BJ (cell line): ENCODE measurements at regions not wholly inside any gene's neighbourhood (a gene's known extent, or its start where the extent isn't known, plus 50 kb on each side); places are given as distances from the start of the nearest gene placed in this dataset.

Experiments used
- CTCF ChIA-PET: fragments of 350-600 bp; formaldehyde crosslinking; extraction: SDS; loops from one replicate; lab custom pipeline; 2021; ENCODE audit warnings: antibody characterized with exemption, inconsistent platforms; lab: Yijun Ruan, JAX
- POLR2A ChIA-PET: fragments of 300-600 bp; sonication (Branson Sonifier 250); formaldehyde crosslinking; extraction: SDS; loops from one replicate; lab custom pipeline; 2021; ENCODE audit warnings: antibody characterized with exemption; lab: Charles Lee
- DNase-seq: peaks from one replicate; pipeline ENCODE4 v3.0.0-alpha.2; 2011; ENCODE audit warnings: low read depth
- H3K27me3 ChIP-seq: 2 replicates; pipeline ENCODE4 v1.6.0; 2011; ENCODE audit warnings: low read length; ENCODE audit not compliant: control insufficient read depth, insufficient read depth
- H3K36me3 ChIP-seq: 2 replicates; pipeline ENCODE4 v1.5.1; 2011; ENCODE audit warnings: low read length; ENCODE audit not compliant: control insufficient read depth, insufficient read depth
- H3K4me3 ChIP-seq: 2 replicates; pipeline ENCODE4 v1.5.1; 2011; ENCODE audit warnings: low read depth, mild to moderate bottlenecking, control low read depth, low read length
- TF ChIP-seq, protein P1 (sequence below): IDR thresholded peaks from 2 replicates; pipeline ENCODE4 v1.5.1; 2011; ENCODE audit warnings: low read depth, mild to moderate bottlenecking, control low read depth, inconsistent platforms, low read length, moderate library complexity; ENCODE audit not compliant: insufficient read depth

- TF ChIP-seq, protein P1, sequence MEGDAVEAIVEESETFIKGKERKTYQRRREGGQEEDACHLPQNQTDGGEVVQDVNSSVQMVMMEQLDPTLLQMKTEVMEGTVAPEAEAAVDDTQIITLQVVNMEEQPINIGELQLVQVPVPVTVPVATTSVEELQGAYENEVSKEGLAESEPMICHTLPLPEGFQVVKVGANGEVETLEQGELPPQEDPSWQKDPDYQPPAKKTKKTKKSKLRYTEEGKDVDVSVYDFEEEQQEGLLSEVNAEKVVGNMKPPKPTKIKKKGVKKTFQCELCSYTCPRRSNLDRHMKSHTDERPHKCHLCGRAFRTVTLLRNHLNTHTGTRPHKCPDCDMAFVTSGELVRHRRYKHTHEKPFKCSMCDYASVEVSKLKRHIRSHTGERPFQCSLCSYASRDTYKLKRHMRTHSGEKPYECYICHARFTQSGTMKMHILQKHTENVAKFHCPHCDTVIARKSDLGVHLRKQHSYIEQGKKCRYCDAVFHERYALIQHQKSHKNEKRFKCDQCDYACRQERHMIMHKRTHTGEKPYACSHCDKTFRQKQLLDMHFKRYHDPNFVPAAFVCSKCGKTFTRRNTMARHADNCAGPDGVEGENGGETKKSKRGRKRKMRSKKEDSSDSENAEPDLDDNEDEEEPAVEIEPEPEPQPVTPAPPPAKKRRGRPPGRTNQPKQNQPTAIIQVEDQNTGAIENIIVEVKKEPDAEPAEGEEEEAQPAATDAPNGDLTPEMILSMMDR: no peak
- DNase-seq: no peak
- H3K27me3 ChIP-seq: no peaks in the 10 kb centered on the region; the same call in 1 of the 2 replicates
- ChIA-PET CTCF (interaction anchor here (1.0 kb wide), 1 partner anchor 120 kb away, joined by 4 read pairs; no protein-coding TSS in a partner anchor), POLR2A (no interaction called here)
- H3K4me3 ChIP-seq: no peak overlapping the region
- no peaks in the 10 kb centered on the region for H3K36me3 ChIP-seq
These were observed 96.7 kb upstream of the CHD1 start for GRCh38 chr5:99025298-99026045.

- POLR2A ChIA-PET: no interaction called here
These were observed 94.5 kb upstream of the CHD1 start for GRCh38 chr5:99023330-99023729.

GRCh38 chr5:99022250-99022649, 93.4 kb upstream of the CHD1 start:
- Histone ChIP-seq H3K4me3 (no peak overlapping the region), H3K36me3 (no peaks in the 10 kb centered on the region), H3K27me3 (no peaks in the 10 kb centered on the region; the same call in none of the 2 replicates)
- no peak for DNase-seq
- ChIA-PET CTCF (no interaction called here), POLR2A (no interaction called here)
- TF ChIP-seq, protein P1: no peak

More at GRCh38 chr5:99023330-99023729, 94.5 kb upstream of the CHD1 start:
- DNase-seq: no peak
- Histone ChIP-seq H3K27me3 (no peaks in the 10 kb centered on the region; the same call in 1 of the 2 replicates), H3K36me3 (no peaks in the 10 kb centered on the region), H3K4me3 (no peak overlapping the region)
- TF ChIP-seq, protein P1: no peak
- CTCF ChIA-PET: no interaction called here

- TF ChIP-seq, protein P1: no peak
- ChIA-PET CTCF (interaction anchor here (0.6 to 2.1 kb wide), 2 partner anchors 12 to 152 kb away, joined by 3 to 8 read pairs; no protein-coding TSS in a partner anchor), POLR2A (no interaction called here)
- no peak for DNase-seq
- no peaks in the 10 kb centered on the region; the same call in none of the 2 replicates for H3K27me3 ChIP-seq
- H3K36me3 ChIP-seq: no peaks in the 10 kb centered on the region
- no peak overlapping the region for H3K4me3 ChIP-seq
These were observed 91.9 kb upstream of the CHD1 start for GRCh38 chr5:99020698-99021048.

GRCh38 chr5:99019812-99020697, 91.2 kb upstream of the CHD1 start:
- POLR2A ChIA-PET: no interaction called here
- CTCF ChIA-PET: interaction anchor here (0.6 to 2.1 kb wide), 2 partner anchors 12 to 153 kb away, joined by 3 to 8 read pairs; no protein-coding TSS in a partner anchor
- H3K36me3 ChIP-seq: no peaks in the 10 kb centered on the region
- H3K4me3 ChIP-seq: no peak overlapping the region
- H3K27me3 ChIP-seq: no peaks in the 10 kb centered on the region; the same call in none of the 2 replicates
- peak; percentile 88 for DNase-seq
- TF ChIP-seq, protein P1: no peak
